ENCODE measurements at regions not wholly inside any gene's neighbourhood (a gene's known extent, or its start where the extent isn't known, plus 50 kb on each side); places are given as distances from the start of the nearest gene placed in this dataset.

DNA sequence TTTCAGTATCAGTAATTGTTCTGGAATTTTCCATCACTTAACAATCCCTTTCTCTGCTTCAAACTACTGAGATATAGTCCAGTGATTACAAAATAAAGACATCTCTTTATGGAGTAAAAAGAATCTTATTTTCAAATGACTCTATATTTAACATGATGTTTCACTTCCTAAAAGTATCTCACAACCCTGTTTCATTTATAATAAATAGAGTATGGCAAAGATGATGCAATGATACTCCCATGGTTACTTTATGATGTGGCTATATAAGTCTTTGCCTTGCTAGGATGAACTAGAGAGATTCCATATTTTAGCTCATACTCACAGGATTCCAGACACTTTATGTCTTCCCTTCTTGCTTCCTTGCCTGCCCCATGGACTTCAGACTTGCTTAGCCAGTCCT is 953.5 kb upstream of the MDGA2 start:
- H4K91ac ChIP-seq (ENCODE audit: insufficient read length, low read depth, low read length) = no peak overlapping the region
- no peak overlapping the region for H3K4me2 ChIP-seq (ENCODE audit: insufficient read depth, insufficient read length, low read length)
- no peaks in the 10 kb centered on the region for H3K9me3 ChIP-seq (ENCODE audit: control insufficient read depth, low read depth, low read length)
- H2BK5ac ChIP-seq (ENCODE audit: insufficient read length, low read length) = no peak overlapping the region
- H3K4ac ChIP-seq (ENCODE audit: low read depth, low read length) = no peak overlapping the region
- no peak overlapping the region for H2AFZ ChIP-seq (ENCODE audit: low read length)
- no peak overlapping the region for H3K27ac Mint-ChIP-seq
- H3T11ph ChIP-seq (ENCODE audit: low read length) = no peak overlapping the region
- H2BK12ac ChIP-seq (ENCODE audit: insufficient read length, low read depth, low read length) = no peak overlapping the region
- no peaks in the 10 kb centered on the region for H3K36me3 Mint-ChIP-seq (ENCODE audit: insufficient read depth in 1 of 3, low read depth in 3 of 3)
- H3K9ac ChIP-seq (ENCODE audit: extremely low read depth, insufficient read length, low read length) = no peak overlapping the region
- no peak overlapping the region for H3K27ac ChIP-seq (ENCODE audit: insufficient read length, low read depth, low read length)
- H3K14ac ChIP-seq (ENCODE audit: insufficient read depth, low read length) = no peak overlapping the region
- H3K27me3 Mint-ChIP-seq (ENCODE audit: low read depth) = no peaks in the 10 kb centered on the region
- TF ChIP-seq, protein P1, sequence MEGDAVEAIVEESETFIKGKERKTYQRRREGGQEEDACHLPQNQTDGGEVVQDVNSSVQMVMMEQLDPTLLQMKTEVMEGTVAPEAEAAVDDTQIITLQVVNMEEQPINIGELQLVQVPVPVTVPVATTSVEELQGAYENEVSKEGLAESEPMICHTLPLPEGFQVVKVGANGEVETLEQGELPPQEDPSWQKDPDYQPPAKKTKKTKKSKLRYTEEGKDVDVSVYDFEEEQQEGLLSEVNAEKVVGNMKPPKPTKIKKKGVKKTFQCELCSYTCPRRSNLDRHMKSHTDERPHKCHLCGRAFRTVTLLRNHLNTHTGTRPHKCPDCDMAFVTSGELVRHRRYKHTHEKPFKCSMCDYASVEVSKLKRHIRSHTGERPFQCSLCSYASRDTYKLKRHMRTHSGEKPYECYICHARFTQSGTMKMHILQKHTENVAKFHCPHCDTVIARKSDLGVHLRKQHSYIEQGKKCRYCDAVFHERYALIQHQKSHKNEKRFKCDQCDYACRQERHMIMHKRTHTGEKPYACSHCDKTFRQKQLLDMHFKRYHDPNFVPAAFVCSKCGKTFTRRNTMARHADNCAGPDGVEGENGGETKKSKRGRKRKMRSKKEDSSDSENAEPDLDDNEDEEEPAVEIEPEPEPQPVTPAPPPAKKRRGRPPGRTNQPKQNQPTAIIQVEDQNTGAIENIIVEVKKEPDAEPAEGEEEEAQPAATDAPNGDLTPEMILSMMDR (conservative IDR thresholded peaks at IDR 0.05) = no peak
- H3K23ac ChIP-seq (ENCODE audit: insufficient read length, low read depth, low read length) = no peak overlapping the region
- no peaks in the 10 kb centered on the region for H4K20me1 ChIP-seq (ENCODE audit: control insufficient read depth, insufficient read depth, insufficient read length)
- no peak overlapping the region for H3K18ac ChIP-seq (ENCODE audit: insufficient read length, low read depth, low read length)
- H3K56ac ChIP-seq (ENCODE audit: insufficient read length, low read depth, low read length) = no peak overlapping the region
- H3K79me2 ChIP-seq (ENCODE audit: insufficient read depth, low read length) = no peaks in the 10 kb centered on the region
- no peaks in the 10 kb centered on the region for H3K27me3 ChIP-seq (ENCODE audit: insufficient read depth, low read length)
- H4K8ac ChIP-seq (replicated peaks; ENCODE audit: insufficient read length, low read depth, low read length) = no peak overlapping the region
- no peak overlapping the region for H3K4me3 Mint-ChIP-seq
- no peak overlapping the region for H2BK15ac ChIP-seq (ENCODE audit: low read depth, low read length)
- H2AK5ac ChIP-seq (ENCODE audit: insufficient read length, low read length) = no peak overlapping the region
- no peaks in the 10 kb centered on the region for H3K4me1 ChIP-seq (ENCODE audit: insufficient read depth, low read length)
- H3K79me1 ChIP-seq (ENCODE audit: insufficient read depth, low read depth, low read length, poor library complexity, severe bottlenecking) = no peaks in the 10 kb centered on the region
- no peak overlapping the region for H4K5ac ChIP-seq (ENCODE audit: insufficient read length, low read depth, low read length)
- H3K23me2 ChIP-seq (ENCODE audit: insufficient read length, low read depth, low read length, poor library complexity, severe bottlenecking) = no peaks in the 10 kb centered on the region
- H3K9me3 Mint-ChIP-seq = no peaks in the 10 kb centered on the region
- H2BK120ac ChIP-seq (ENCODE audit: low read depth, low read length, poor library complexity, severe bottlenecking) = no peak overlapping the region
- DNase-seq = no peak
- no peak overlapping the region for H2BK20ac ChIP-seq (ENCODE audit: low read depth, low read length, poor library complexity, severe bottlenecking)
- no peaks in the 10 kb centered on the region for H3K4me1 Mint-ChIP-seq

Data from H9 (cell line).